BJ (cell line): ENCODE measurements at regions not wholly inside any gene's neighbourhood (a gene's known extent, or its start where the extent isn't known, plus 50 kb on each side); places are given as distances from the start of the nearest gene placed in this dataset.

Source experiments
- CTCF ChIA-PET: fragments of 350-600 bp; formaldehyde crosslinking; extraction: SDS; loops from one replicate; lab custom pipeline; 2021; ENCODE audit warnings: antibody characterized with exemption, inconsistent platforms; lab: Yijun Ruan, JAX
- POLR2A ChIA-PET: fragments of 300-600 bp; sonication (Branson Sonifier 250); formaldehyde crosslinking; extraction: SDS; loops from one replicate; lab custom pipeline; 2021; ENCODE audit warnings: antibody characterized with exemption; lab: Charles Lee
- DNase-seq: peaks from one replicate; pipeline ENCODE4 v3.0.0-alpha.2; 2011; ENCODE audit warnings: low read depth
- H3K27me3 ChIP-seq: 2 replicates; pipeline ENCODE4 v1.6.0; 2011; ENCODE audit warnings: low read length; ENCODE audit not compliant: control insufficient read depth, insufficient read depth
- H3K36me3 ChIP-seq: 2 replicates; pipeline ENCODE4 v1.5.1; 2011; ENCODE audit warnings: low read length; ENCODE audit not compliant: control insufficient read depth, insufficient read depth
- H3K4me3 ChIP-seq: 2 replicates; pipeline ENCODE4 v1.5.1; 2011; ENCODE audit warnings: low read depth, mild to moderate bottlenecking, control low read depth, low read length
- TF ChIP-seq, protein P1 (sequence below): IDR thresholded peaks from 2 replicates; pipeline ENCODE4 v1.5.1; 2011; ENCODE audit warnings: low read depth, mild to moderate bottlenecking, control low read depth, inconsistent platforms, low read length, moderate library complexity; ENCODE audit not compliant: insufficient read depth

DNA sequence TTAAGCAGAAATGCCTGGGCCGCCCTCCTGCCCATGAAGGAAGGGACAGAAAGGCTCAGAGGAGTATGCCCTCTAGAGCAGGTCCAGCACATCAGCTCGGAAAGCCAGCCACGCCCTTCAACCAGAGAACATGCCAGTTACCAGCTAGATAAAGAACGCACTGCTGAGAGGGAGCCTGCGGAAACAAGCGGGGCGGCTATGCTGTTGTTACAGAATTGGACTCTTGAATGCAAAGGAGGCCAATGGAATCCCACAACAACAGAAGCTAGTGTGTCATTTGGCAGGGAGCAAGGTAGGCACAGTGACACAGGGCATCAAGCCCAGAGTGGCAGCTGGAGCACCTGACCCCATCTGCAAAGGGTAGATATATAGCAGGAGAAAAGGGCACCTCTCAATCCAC is 242.9 kb upstream of the ID2 start:
- DNase-seq, result no peak
- Histone ChIP-seq H3K27me3 (no peaks in the 10 kb centered on the region), H3K4me3 (no peak overlapping the region), H3K36me3 (no peaks in the 10 kb centered on the region)
- ChIA-PET POLR2A (no interaction called here), CTCF (no interaction called here)
- TF ChIP-seq, protein P1, sequence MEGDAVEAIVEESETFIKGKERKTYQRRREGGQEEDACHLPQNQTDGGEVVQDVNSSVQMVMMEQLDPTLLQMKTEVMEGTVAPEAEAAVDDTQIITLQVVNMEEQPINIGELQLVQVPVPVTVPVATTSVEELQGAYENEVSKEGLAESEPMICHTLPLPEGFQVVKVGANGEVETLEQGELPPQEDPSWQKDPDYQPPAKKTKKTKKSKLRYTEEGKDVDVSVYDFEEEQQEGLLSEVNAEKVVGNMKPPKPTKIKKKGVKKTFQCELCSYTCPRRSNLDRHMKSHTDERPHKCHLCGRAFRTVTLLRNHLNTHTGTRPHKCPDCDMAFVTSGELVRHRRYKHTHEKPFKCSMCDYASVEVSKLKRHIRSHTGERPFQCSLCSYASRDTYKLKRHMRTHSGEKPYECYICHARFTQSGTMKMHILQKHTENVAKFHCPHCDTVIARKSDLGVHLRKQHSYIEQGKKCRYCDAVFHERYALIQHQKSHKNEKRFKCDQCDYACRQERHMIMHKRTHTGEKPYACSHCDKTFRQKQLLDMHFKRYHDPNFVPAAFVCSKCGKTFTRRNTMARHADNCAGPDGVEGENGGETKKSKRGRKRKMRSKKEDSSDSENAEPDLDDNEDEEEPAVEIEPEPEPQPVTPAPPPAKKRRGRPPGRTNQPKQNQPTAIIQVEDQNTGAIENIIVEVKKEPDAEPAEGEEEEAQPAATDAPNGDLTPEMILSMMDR, result no peak

DNA sequence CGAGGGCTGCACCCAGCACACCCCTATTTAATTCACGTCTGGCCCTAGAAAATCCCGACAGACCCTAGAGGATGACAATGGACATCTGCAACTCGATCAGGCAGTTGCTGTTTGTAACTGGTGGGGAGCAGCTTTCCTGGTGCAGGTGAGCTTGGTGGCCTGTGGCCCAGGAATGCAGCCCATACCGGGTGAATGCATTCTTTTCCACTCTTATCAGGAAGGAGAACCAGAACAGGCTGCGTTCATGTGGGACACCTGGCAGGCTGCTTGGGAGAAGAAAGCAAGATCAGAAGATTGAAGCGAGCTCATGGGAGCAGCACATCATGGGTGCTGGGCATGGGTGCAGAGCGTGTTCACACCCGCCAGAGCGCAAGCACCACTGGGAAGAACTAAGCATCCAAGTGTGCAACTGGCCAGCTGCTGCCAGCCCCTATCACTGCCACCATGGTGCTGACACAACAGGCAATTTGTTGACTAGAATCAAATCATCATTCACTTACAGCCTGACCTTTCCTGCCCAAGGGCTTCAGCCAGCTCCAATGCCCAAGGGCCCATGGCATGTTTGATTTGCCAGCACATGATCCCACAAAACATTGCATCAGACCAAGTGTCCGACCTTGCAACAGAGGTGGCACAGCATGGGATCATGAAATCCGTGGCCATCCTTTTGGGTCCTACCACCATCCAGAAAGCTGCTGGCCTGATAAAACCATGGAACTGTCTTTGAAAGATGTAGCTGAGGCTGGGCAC is 241.7 kb upstream of the ID2 start:
- no peak overlapping the region for H3K4me3 ChIP-seq
- CTCF ChIA-PET, result no interaction called here

DNA sequence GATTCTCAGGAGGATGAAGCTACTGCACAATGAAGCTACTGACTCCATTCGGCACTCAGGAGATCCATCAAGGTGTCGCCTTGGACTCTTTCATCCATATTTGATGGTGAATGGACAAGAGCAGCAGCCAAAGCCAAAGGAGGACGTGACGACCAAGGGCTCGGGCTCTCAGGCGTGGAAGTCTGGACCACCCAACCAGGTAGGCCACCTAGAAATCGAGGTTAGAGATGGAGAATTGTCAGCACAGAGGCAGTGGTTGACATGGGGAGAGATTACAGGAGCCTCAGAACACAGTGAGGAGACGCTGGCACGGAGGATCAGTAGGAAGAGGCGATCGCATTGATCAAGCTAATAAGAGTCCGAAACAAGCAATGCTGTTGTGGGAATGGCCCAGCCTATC is 240.5 kb upstream of the ID2 start:
- no peaks in the 10 kb centered on the region for H3K27me3 ChIP-seq
- POLR2A ChIA-PET, result no interaction called here
- no peaks in the 10 kb centered on the region for H3K36me3 ChIP-seq
- no peak overlapping the region for H3K4me3 ChIP-seq
- TF ChIP-seq, protein P1, result no peak
- CTCF ChIA-PET, result interaction anchor here (0.7 kb wide), 1 partner anchor 19 kb away, joined by 3 read pairs; no protein-coding TSS in a partner anchor
- DNase-seq, result no peak

More for the DNA sequence above, 241.7 kb upstream of the ID2 start:
- H3K36me3 ChIP-seq, result no peaks in the 10 kb centered on the region
- POLR2A ChIA-PET, result no interaction called here
- no peak for DNase-seq
- TF ChIP-seq, protein P1, result no peak
- no peaks in the 10 kb centered on the region for H3K27me3 ChIP-seq

DNA sequence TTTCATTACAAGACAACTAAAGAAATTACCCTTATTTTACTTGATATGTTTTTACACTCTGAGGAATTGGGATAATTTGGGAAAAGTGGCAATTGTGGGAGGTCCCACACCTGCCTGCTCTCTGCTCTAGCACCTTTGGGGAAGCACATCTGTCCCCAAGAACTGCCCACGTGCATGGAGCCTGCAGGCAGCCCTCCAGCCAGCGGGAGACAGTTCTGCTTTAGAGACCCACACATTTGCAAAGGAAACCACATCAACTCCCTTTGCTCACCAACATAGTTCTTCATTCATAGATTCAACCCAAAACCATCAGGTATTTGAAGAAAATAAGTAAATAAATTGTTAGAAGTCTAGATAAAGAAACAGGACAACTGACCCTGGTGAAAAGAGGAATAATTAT is 239.9 kb upstream of the ID2 start:
- CTCF ChIA-PET, result no interaction called here
- POLR2A ChIA-PET, result no interaction called here
- H3K36me3 ChIP-seq, result no peaks in the 10 kb centered on the region
- no peaks in the 10 kb centered on the region for H3K27me3 ChIP-seq
- TF ChIP-seq, protein P1, result no peak
- DNase-seq, result no peak
- no peak overlapping the region for H3K4me3 ChIP-seq

DNA sequence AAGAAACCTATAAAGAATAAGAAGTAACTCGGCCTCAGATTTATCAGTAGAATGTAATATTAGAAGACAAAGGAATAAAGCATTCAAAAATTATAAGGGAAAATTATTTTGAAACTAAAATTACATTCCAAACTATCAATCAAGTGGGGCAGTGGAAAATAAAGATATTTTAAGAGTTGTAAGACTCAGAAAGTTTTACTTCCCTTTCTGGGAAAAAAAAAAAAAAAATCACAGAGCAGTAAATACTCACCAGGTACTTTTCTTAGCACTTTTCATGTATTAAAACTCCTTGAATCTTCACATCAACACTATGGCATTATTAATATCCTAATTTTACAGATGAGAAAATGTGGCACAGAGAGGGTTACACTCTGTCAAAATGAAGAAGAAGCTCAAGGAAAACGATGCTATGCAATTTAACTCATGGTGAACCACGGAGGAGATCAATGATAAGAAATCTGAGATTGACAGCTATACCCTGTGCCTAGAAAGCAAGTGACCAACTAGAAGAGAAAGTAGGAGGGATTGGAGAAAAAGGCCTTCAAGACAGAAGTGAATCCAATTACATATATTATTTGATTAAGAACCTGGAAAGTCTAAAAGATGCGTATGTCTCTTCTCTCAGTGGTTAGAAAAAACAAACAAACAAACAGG is 238.9 kb upstream of the ID2 start:
- DNase-seq, result no peak
- ChIA-PET CTCF (no interaction called here), POLR2A (no interaction called here)
- no peaks in the 10 kb centered on the region for H3K36me3 ChIP-seq
- no peak overlapping the region for H3K4me3 ChIP-seq
- H3K27me3 ChIP-seq, result no peaks in the 10 kb centered on the region
- TF ChIP-seq, protein P1, result no peak
